ENCODE measurements at regions not wholly inside any gene's neighbourhood (a gene's known extent, or its start where the extent isn't known, plus 50 kb on each side); places are given as distances from the start of the nearest gene placed in this dataset.
"Not testable (repeated sequence)": the region's sequence is repeated elsewhere in the genome, so short reads cannot be mapped to it uniquely, and the experiment has no call there.

- DNase-seq (ENCODE audit: low read depth) = no peak
Observed at GRCh38 chr17:52732841-52733240, 574.3 kb upstream of the CA10 start.

- DNase-seq (ENCODE audit: low read depth) = no peak
Observed at GRCh38 chr17:52724578-52724977, 566.1 kb upstream of the CA10 start.

- no peak for DNase-seq (ENCODE audit: low read depth)
Observed at GRCh38 chr17:52721910-52722309, 563.4 kb upstream of the CA10 start.

GRCh38 chr17:52710363-52710901 is 551.9 kb upstream of the CA10 start:
- no peak for DNase-seq (ENCODE audit: low read depth)

GRCh38 chr17:52709724-52710123 is 551.2 kb upstream of the CA10 start:
- DNase-seq (ENCODE audit: low read depth) = no peak

GRCh38 chr17:52696362-52696761 is 537.8 kb upstream of the CA10 start:
- no peak for DNase-seq (ENCODE audit: low read depth)

- no peak for DNase-seq (ENCODE audit: low read depth)
Observed at GRCh38 chr17:52686140-52686539, 527.6 kb upstream of the CA10 start.

GRCh38 chr17:52681480-52681879 is 523.0 kb upstream of the CA10 start:
- no peak for DNase-seq (ENCODE audit: low read depth)

GRCh38 chr17:52678211-52678610 is 519.7 kb upstream of the CA10 start:
- DNase-seq (ENCODE audit: low read depth) = no peak

GRCh38 chr17:52674686-52675085 is 516.2 kb upstream of the CA10 start:
- no peak for DNase-seq (ENCODE audit: low read depth)

- no peak for DNase-seq (ENCODE audit: low read depth)
Observed at GRCh38 chr17:52673791-52674190, 515.3 kb upstream of the CA10 start.

GRCh38 chr17:52666264-52666663 is 507.8 kb upstream of the CA10 start:
- no peak for DNase-seq (ENCODE audit: low read depth)

GRCh38 chr17:52660692-52661091 is 502.2 kb upstream of the CA10 start:
- no peak for DNase-seq (ENCODE audit: low read depth)

- DNase-seq (ENCODE audit: low read depth) = no peak
Observed at GRCh38 chr17:52653014-52653413, 494.5 kb upstream of the CA10 start.

GRCh38 chr17:52648995-52649394 is 490.5 kb upstream of the CA10 start:
- DNase-seq (ENCODE audit: low read depth) = no peak

- no peak for DNase-seq (ENCODE audit: low read depth)
Observed at GRCh38 chr17:52647411-52647810, 488.9 kb upstream of the CA10 start.

- no peak for DNase-seq (ENCODE audit: low read depth)
Observed at GRCh38 chr17:52636443-52636842, 477.9 kb upstream of the CA10 start.

GRCh38 chr17:52606590-52606989 is 448.1 kb upstream of the CA10 start:
- no peak for DNase-seq (ENCODE audit: low read depth)

- no peak for DNase-seq (ENCODE audit: low read depth)
Observed at GRCh38 chr17:52606098-52606497, 447.6 kb upstream of the CA10 start.

GRCh38 chr17:52604105-52604504 is 445.6 kb upstream of the CA10 start:
- DNase-seq (ENCODE audit: low read depth) = no peak

GRCh38 chr17:52597452-52598215 is 439.1 kb upstream of the CA10 start:
- DNase-seq (ENCODE audit: low read depth) = not testable (repeated sequence)

GRCh38 chr17:52594516-52594915 is 436.0 kb upstream of the CA10 start:
- no peak for DNase-seq (ENCODE audit: low read depth)

- no peak for DNase-seq (ENCODE audit: low read depth)
Observed at GRCh38 chr17:52546990-52547389, 388.5 kb upstream of the CA10 start.

- no peak for DNase-seq (ENCODE audit: low read depth)
Observed at GRCh38 chr17:52546493-52546892, 388.0 kb upstream of the CA10 start.

Measured in fibroblast of gingiva (primary cell).